Glutamatergic neuron (in vitro differentiated cells): ENCODE measurements at regions not wholly inside any gene's neighbourhood (a gene's known extent, or its start where the extent isn't known, plus 50 kb on each side); places are given as distances from the start of the nearest gene placed in this dataset.
"Not testable (repeated sequence)": the region's sequence is repeated elsewhere in the genome, so short reads cannot be mapped to it uniquely, and the experiment has no call there.

Source experiments
- DNase-seq: peaks from one replicate; pipeline ENCODE4 v3.0.0; 2022
- H3K27ac Mint-ChIP-seq: one replicate; pipeline ENCODE4 v1.8.0; 2020; ENCODE audit warnings: mild to moderate bottlenecking, mixed read lengths, inconsistent platforms; ENCODE audit not compliant: unreplicated experiment
- H3K27me3 Mint-ChIP-seq: one replicate; pipeline ENCODE4 v1.8.0; 2020; ENCODE audit warnings: mild to moderate bottlenecking, moderate library complexity, mixed read lengths, inconsistent platforms; ENCODE audit not compliant: unreplicated experiment
- H3K36me3 Mint-ChIP-seq: one replicate; pipeline ENCODE4 v1.8.0; 2020; ENCODE audit warnings: mild to moderate bottlenecking, mixed read lengths, inconsistent platforms; ENCODE audit not compliant: unreplicated experiment
- H3K4me1 Mint-ChIP-seq: one replicate; pipeline ENCODE4 v1.8.0; 2020; ENCODE audit warnings: mild to moderate bottlenecking, low read depth, mixed read lengths, inconsistent platforms; ENCODE audit not compliant: unreplicated experiment
- H3K4me3 Mint-ChIP-seq: one replicate; pipeline ENCODE4 v1.8.0; 2020; ENCODE audit warnings: mild to moderate bottlenecking, mixed read lengths, inconsistent platforms; ENCODE audit not compliant: unreplicated experiment
- H3K9me3 Mint-ChIP-seq: one replicate; pipeline ENCODE4 v1.8.0; 2020; ENCODE audit warnings: mild to moderate bottlenecking, moderate library complexity, mixed read lengths, inconsistent platforms; ENCODE audit not compliant: unreplicated experiment
- TF ChIP-seq, protein P1 (sequence below): fragments of 200-600 bp; sonication (generic); IDR thresholded peaks from one replicate; pipeline ENCODE4 v1.5.0; 2021; ENCODE audit not compliant: partially characterized antibody, unreplicated experiment

DNA sequence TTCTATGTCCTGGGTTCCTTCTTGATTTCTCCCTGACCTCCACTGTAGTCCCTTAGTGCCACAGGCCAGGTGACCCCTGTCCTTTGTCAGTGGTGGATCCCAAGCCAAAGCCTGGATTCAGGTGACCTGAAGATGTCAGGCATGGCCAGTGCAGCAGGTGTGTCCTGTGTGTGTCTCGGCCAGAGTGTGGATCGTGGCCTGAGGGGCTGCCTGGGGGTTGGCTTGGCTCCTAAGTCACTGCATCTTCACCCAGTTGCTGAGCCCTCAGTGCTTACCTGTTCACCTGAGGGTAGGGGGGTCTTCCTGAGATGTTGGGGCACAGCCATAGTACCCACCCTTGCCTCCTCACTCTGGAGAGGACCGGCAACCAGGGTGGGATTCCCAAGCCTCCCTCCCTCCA lies 61.8 kb upstream of the PITX1 start:
- H3K4me3 Mint-ChIP-seq: no peak overlapping the region
- H3K4me1 Mint-ChIP-seq: no peaks in the 10 kb centered on the region
- peaks cover 2% of the 10 kb centered on the region for H3K9me3 Mint-ChIP-seq
- H3K36me3 Mint-ChIP-seq: no peaks in the 10 kb centered on the region
- H3K27ac Mint-ChIP-seq: no peak overlapping the region
- TF ChIP-seq, protein P1, sequence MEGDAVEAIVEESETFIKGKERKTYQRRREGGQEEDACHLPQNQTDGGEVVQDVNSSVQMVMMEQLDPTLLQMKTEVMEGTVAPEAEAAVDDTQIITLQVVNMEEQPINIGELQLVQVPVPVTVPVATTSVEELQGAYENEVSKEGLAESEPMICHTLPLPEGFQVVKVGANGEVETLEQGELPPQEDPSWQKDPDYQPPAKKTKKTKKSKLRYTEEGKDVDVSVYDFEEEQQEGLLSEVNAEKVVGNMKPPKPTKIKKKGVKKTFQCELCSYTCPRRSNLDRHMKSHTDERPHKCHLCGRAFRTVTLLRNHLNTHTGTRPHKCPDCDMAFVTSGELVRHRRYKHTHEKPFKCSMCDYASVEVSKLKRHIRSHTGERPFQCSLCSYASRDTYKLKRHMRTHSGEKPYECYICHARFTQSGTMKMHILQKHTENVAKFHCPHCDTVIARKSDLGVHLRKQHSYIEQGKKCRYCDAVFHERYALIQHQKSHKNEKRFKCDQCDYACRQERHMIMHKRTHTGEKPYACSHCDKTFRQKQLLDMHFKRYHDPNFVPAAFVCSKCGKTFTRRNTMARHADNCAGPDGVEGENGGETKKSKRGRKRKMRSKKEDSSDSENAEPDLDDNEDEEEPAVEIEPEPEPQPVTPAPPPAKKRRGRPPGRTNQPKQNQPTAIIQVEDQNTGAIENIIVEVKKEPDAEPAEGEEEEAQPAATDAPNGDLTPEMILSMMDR: no peak
- DNase-seq: no peak
- H3K27me3 Mint-ChIP-seq: peaks cover 2% of the 10 kb centered on the region

DNA sequence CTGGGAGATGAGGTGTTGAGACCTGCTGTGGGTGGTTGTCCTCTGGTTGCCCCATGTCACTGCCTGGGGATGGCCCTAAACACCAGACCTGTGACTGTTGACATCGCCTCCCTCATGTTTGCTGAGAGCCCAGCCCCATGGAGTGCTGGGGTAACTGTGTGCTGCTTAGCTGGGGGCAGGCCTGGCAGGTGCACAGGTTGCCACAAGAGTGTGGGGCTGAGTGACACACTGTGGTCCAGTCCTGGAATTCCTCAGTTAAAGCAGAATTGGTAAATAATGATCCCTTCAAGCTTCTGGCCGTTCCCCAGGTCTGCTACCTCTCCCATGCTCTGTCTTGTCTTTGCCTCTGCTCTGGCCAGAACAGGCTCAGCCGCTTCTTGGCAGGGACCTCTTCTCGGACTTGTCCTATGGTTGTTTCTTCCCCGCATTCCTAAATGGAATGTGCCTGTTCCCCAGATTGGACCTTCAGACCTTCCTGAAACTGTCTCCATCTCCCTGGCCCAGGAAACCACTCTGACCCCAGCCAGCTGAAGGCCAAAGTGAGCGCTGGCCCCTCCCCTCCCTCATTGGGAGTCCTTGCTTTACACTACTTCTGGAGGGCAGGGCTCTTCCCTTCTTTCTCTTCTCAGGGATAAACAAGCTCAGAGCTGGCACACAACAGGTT lies 61.2 kb upstream of the PITX1 start:
- TF ChIP-seq, protein P1: no peak
- H3K4me3 Mint-ChIP-seq: no peak overlapping the region
- peaks cover 2% of the 10 kb centered on the region for H3K27me3 Mint-ChIP-seq
- no peak overlapping the region for H3K27ac Mint-ChIP-seq
- no peaks in the 10 kb centered on the region for H3K36me3 Mint-ChIP-seq
- no peaks in the 10 kb centered on the region for H3K4me1 Mint-ChIP-seq
- DNase-seq: no peak
- peaks cover 2% of the 10 kb centered on the region for H3K9me3 Mint-ChIP-seq

DNA sequence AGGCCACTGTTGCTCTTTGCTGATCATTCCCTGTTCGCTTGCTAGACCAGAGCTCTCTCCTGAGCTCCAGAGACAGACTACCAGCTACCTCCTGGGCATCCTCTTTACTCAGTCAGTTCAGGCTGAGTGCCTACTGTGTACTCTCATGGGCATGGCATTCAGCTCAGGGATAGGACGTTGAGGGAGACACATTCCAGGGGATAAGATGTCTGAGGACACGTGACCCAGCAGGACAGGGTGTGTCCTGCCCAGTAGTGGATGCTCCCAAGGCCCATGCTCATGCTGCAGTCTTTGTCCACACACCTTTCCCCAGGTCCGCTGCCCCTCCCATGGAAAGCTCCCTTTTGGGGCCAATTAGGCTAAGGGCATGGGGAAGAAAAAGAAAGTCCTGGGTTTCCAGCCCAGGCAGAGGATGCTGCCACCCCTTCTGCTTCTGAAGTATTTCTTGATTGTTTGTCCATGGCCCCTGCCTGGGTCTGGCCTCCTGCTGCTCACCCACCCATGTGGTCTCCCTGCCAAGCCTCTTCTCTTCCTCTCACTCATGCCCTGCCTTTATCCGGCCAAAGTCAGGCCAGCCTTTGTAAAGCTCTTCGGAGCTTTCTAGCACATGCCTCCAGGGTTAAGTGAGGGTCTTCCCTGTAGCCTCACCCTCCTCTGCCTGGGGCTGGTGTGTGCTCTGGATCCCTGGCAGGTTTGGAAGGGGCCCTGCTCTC lies 60.5 kb upstream of the PITX1 start:
- DNase-seq: no peak
- Mint-ChIP-seq H3K27ac (no peak overlapping the region), H3K4me3 (no peak overlapping the region), H3K9me3 (peaks cover 2% of the 10 kb centered on the region), H3K27me3 (peaks cover 2% of the 10 kb centered on the region), H3K36me3 (no peaks in the 10 kb centered on the region), H3K4me1 (no peaks in the 10 kb centered on the region)
- TF ChIP-seq, protein P1: no peak

DNA sequence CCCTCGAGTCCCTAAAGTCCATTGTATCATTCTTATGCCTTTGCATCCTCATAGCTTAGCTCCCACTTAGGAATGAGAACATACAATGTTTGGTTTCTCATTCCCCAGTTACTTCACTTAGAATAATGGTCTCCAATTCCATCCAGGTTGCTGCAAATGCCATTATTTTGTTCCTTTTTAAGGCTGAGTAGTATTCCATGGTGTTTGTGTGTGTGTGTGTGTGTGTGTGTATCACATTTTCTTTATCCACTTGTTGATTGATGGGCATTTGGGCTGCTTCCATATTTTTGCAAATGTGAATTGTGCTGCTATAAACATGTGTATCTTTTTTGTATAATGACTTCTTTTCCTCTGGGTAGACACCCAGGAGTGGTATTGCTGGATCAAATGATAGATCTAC lies 59.5 kb upstream of the PITX1 start:
- H3K4me1 Mint-ChIP-seq, H3K4me3 Mint-ChIP-seq, H3K9me3 Mint-ChIP-seq, DNase-seq, H3K27ac Mint-ChIP-seq, H3K27me3 Mint-ChIP-seq, H3K36me3 Mint-ChIP-seq: not testable (repeated sequence)

DNA sequence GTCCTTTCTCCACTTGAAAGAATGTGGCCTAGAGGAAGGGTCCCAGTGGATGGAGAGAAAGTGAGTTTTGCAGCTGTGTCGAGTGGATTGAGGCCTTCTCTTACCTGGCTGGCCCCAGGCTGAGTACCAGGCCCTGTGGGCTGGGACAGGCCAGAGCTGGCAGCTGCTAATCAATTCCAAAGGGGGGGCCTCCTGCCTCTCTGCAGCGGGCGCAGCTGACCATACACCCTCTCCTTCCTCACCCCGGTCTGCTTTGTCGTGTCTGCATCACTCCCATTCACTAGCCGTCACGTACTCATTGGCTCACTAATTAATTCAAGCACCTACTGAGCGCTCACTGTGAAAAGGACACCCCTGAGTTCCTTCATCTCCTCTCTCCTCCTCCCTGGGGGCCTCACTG lies 58.4 kb upstream of the PITX1 start:
- H3K9me3 Mint-ChIP-seq: peaks cover 2% of the 10 kb centered on the region
- no peaks in the 10 kb centered on the region for H3K4me1 Mint-ChIP-seq
- no peak for DNase-seq
- H3K27ac Mint-ChIP-seq: no peak overlapping the region
- H3K4me3 Mint-ChIP-seq: no peak overlapping the region
- TF ChIP-seq, protein P1: no peak
- no peaks in the 10 kb centered on the region for H3K36me3 Mint-ChIP-seq
- H3K27me3 Mint-ChIP-seq: peaks cover 2% of the 10 kb centered on the region
